Islet precursor cell (in vitro differentiated cells): ENCODE measurements at regions not wholly inside any gene's neighbourhood (a gene's known extent, or its start where the extent isn't known, plus 50 kb on each side); places are given as distances from the start of the nearest gene placed in this dataset.

Experiments
- DNase-seq: peaks from one replicate; pipeline ENCODE4 v3.0.0-alpha.2; 2018

- no peak for DNase-seq
Observed at GRCh38 chr15:47998619-47999019, 122.2 kb upstream of the SLC24A5 start.

- DNase-seq, result no peak
Observed at GRCh38 chr15:48001393-48002039, 119.3 kb upstream of the SLC24A5 start.

DNA sequence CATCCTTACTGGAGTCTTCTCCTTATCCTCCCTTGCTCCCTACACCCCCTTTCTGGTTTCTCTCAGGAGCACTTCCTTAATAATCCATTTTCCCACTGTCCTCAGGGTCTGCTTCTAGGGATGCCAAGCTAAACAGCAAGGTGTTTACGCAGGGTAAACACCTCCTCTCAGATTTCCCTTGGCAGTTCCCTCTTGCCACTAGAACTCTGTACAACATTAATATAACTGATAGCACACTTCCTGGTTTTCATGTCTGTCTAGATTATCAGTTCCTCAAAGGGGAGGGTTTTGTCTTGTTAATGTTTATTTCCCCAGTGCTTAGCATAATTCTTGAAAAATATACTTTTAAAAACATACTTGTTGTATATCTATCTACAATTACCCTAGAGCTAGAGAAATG lies 118.0 kb upstream of the SLC24A5 start:
- DNase-seq, result no peak

DNA sequence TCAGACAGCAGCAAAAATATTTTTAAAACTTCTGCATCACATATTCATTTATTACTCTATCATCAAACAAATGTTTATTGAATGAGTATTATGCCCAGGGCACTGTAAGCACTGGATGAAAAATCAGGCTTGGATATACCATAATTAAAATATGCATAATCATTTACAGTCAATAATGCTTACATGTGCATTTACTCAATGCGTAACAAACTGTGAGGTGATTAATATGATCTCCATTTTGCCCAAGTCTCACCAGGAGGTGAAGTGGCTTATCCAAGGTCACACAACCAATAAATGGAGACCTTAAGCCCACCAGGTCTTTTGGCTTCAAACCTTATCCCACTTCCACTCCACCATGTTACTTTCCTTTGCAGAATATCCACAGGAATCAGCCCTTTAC lies 117.3 kb upstream of the SLC24A5 start:
- DNase-seq, result no peak

DNA sequence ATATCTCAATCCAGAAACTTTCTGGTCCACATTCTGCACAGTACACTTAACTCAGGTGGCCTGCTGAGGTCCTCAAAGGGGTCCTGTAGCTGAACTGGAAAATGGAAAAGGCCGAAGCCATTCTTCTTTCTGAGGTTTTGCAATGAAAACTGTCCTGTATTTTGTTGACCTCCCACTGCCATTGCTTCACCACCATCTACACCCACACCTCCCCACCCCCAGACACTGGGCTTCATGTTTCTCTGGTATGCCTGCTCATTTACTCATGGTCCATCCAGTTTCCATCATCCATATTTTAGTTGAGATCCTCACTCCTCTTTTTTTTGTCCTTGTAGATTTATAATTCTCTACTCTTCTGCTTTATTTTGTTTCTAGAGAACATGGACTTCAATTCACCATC lies 115.7 kb upstream of the SLC24A5 start:
- no peak for DNase-seq

DNA sequence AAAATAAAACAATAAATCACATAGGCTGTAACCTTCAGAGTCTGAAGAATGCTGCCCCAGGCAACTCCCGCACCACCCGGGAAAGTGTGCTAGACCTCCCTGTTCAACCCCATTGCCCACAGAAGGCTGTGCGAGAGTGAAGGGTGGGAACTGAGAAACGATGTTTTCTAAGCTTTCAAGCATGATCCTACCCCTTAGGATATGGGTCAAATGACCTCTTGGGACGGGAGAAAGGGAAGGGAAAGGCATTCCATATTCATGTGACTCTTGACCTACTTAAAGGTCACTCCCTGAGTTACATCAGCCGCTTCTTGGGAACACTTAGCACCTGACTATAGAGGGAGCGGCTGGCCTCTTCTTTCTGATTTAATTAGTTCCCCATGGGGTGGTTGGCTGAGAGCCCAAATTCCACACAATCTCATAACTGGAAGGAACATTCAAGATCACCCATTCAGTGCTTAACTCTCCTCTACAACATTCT lies 114.7 kb upstream of the SLC24A5 start:
- no peak for DNase-seq

DNA sequence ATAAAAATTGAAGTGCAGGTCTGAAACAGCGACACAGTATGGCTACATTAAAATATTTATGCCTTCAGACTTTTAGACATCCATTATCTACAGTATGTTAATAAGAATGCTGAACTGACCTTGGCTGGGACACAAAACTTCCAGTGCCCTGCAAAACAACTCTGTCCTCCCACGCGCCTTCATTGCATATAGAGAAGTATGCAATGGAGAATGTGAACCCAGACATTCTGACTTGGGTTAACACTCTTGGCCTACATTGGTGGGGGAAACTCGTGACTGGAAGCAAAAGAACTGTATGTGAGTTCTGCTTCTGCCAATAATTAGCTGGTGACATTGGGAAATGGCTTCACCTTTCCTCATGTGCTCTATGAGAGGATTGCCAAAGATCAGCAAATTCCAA lies 110.5 kb upstream of the SLC24A5 start:
- no peak for DNase-seq

- DNase-seq, result no peak
Observed at GRCh38 chr15:48012191-48012590, 108.6 kb upstream of the SLC24A5 start.

DNA sequence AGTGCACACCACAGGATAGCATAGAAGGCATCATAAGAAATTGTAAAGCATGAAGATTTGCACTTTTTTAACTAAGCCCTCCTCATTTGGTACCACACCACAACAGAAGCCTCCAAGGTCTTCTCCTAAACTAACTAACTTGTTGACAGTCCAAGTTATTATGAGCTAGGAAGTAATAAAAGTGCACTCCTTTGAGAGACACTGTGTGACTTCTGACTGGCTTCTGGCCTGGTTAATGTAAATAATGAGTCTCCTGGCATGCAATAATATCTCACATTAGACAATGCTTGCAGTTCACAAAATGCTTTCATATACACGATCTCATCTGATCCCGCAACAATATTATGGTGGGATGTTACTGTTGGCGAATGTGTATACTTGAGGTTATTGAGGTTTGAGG lies 103.9 kb upstream of the SLC24A5 start:
- no peak for DNase-seq

- DNase-seq, result no peak
Observed at GRCh38 chr15:48017747-48018146, 103.0 kb upstream of the SLC24A5 start.

DNA sequence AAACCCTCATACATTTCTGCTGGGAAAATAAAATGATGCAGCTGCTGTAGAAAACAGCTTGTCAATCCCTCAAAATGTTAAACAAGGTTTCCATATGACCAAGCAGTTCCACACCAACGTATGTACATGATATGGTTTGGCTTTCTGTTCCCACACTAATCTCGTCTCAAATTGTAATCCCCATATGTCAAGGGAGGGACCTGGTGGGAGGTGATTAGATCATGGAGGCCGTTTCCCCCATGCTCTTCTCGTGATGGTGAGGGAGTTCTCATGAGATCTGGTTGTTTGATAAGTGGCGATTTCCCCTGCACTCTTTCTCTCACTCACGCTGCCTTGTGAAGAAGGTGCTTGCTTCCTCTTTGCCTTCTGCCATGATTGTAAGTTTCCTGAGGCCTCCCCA lies 100.6 kb upstream of the SLC24A5 start:
- DNase-seq, result no peak

DNA sequence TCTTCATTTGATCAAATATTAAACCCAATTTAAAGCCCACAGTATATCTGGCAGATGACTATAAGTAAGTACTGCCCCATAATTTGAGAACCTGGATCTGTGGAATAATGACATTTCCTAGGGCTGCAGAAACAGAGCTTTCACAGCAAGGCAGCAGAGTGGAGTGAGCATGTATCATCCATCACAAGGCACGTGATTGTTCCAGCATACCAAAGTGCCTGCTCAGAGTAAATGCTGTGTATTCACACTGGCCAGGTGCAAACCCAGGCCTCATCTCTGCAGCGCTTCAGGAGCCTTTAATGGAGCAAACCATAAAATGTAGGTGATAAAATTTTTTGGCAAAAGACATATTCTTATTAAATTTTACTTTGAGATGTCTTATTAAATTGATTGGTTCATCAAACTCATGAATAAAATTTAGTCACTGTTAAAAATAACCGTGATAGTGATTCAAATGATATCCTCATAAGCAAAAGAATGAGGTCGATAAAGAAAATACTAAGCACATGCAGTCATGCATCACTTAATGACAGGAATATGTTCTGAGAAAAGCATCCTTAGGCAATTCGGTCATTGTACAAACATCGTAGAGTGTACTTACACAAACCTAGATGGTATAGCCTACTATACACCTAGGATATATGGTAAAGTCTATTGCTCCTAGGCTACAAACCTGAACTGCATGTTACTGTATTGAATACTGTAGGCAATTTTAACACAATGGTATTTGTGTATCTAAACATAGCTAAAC lies 99.3 kb upstream of the SLC24A5 start:
- DNase-seq, result peak; percentile 69

DNA sequence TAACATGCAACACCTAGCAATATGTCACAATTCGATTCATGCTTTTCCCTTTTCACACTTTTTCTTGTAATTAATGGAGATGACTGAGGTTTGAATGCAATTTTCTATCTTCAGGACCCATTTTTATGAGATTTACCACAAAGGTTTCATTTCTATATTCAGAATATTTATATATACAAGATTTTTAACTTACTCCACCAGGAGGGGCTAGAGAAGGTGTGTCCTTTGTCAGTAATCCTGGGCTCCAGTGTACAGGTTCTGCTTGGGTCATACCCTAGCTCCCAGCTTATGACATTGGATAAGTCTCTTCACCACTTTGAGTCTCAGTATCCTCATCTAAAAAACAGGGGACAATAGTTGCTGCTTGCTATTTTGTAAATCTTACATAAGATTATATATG lies 95.7 kb upstream of the SLC24A5 start:
- no peak for DNase-seq

- no peak for DNase-seq
Observed at GRCh38 chr15:48028712-48029111, 92.1 kb upstream of the SLC24A5 start.

DNA sequence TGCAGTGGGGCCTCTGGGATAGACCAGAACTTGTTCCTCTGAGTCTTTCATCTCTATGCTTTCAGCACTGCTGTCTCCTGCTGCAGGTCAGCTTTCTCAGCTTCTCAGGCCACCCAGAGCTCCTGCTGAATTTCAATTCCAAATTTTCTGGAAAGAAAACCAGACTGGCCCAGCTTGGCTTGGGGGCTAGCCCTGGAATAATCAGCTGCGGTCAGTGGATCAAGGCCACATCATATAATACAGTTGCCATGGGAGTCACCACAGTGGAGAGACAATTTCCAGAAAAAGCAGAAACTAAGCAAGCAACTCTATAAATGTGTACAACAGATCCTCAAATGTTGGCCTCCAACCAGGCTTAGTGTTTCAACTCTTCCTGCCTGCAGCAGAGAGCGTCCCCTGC lies 91.1 kb upstream of the SLC24A5 start:
- no peak for DNase-seq

- DNase-seq, result no peak
Observed at GRCh38 chr15:48031466-48031865, 89.3 kb upstream of the SLC24A5 start.

- no peak for DNase-seq
Observed at GRCh38 chr15:48031973-48032372, 88.8 kb upstream of the SLC24A5 start.

DNA sequence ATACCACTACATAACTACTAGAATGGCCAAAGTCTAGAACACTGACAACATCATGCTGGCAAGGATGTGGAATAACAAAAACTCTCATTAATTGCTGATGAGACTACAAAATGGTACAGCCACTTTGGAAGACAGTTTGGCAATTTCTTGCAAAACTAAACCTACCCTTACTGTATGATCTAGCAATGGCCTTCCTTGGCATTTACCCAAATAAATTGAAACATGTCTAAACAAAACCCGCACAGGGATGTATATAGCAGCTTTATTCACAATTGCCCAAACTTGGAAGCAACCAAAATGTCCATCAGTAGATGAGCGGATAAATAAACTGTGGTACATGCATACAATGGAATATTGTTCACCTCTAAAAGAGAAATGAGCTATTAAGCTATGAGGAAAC lies 87.9 kb upstream of the SLC24A5 start:
- DNase-seq, result no peak

DNA sequence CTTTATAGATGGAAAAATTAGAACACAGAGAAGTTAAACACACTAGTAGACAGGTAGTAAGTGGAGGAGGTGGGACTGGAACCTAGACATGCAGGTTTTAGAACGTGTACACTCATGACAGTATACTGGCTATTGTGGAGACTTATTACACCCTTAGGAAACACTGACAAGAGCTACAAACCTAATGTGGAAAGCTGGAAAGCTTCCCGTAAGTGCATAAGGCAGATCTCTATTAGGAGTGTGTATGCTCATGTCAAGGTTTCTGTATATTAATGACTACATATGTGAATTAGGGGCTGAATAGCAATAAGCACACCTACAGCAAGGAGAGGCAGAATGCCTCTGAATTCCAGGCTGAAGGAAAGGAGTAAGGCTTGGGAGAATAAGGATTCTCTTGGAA lies 82.6 kb upstream of the SLC24A5 start:
- no peak for DNase-seq

- peak; percentile 84 for DNase-seq
Observed at GRCh38 chr15:48040166-48040817, 80.5 kb upstream of the SLC24A5 start.

- DNase-seq, result no peak
Observed at GRCh38 chr15:48041454-48041853, 79.3 kb upstream of the SLC24A5 start.

DNA sequence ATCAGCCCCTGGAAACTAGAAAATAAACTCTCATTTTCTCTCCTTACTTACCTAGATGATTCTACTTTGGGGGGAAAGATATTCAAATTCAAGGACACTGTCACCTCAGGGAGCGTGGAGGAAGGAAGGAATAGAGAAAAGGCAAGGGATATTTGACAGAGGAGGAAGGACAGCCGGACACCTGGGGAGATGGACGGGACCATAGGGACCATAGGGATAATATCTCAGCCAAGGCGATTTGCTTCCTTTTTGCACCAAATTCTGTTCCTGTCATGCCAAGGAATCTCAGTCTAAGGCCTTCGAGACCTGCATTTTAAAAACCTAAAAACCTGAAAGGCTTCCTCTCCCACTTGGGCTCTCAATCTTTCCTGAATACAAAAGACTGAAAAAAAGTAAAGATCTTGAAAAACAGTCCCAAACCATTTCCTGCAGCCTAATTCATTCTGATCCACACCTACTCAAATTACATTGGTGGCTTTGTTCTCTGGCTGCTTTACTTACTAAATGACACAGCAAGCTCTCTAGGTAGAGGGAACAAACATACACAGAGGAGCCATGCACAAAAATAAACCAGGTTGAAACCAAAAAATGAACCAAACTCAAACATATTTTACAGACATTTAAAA lies 73.9 kb upstream of the SLC24A5 start:
- no peak for DNase-seq

DNA sequence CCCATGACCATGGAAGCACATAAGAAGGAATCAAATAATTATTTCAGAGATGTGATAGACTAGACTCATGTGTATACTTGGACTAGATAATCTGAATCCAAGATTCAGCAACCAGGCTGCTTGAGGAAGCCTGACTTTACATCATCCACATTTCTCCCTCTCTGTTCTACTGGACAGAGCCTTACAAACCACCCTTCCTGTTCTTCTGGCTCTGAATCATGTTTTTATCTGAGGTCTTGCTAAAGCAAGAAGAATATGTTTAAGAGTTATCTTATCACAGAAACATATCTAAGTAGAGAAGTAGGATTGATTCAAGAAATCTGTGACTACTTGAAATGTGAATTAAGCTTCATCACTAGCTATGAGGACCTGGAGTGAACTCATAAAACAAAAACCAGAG lies 71.1 kb upstream of the SLC24A5 start:
- no peak for DNase-seq

- no peak for DNase-seq
Observed at GRCh38 chr15:48052946-48053345, 67.8 kb upstream of the SLC24A5 start.
